GM19025 (cell line): ENCODE measurements at regions not wholly inside any gene's neighbourhood (a gene's known extent, or its start where the extent isn't known, plus 50 kb on each side); places are given as distances from the start of the nearest gene placed in this dataset.

ENCODE experiments used
- ATAC-seq: cut with Tn5 transposase; IDR thresholded peaks from one replicate; pipeline ENCODE4 v1.9.1; 2021; ENCODE audit warnings: mild to moderate bottlenecking, low read depth, moderate library complexity; ENCODE audit not compliant: unreplicated experiment

- ATAC-seq, result no peak
Observed at GRCh38 chr13:77975358-77976042, 56.9 kb upstream of the EDNRB start.

- no peak for ATAC-seq
Observed at GRCh38 chr13:77969299-77969698, 50.7 kb upstream of the EDNRB start.
